Fibroblast of lung (primary cell): ENCODE measurements at regions not wholly inside any gene's neighbourhood (a gene's known extent, or its start where the extent isn't known, plus 50 kb on each side); places are given as distances from the start of the nearest gene placed in this dataset.
A peak's percentile ranks its signal among the peaks of the same experiment; 100 is the strongest.

Experiments used
- DNase-seq, 2 donors: peaks; one replicate each; pipeline versions ENCODE4 v3.0.0 to v3.0.0-alpha.2; 2010; ENCODE audit warnings: low read depth in 2 of 2
- H2AFZ ChIP-seq: 2 replicates; pipeline ENCODE4 v1.5.1; 2012; ENCODE audit warnings: low read length, control low read depth, inconsistent platforms
- H3K27ac ChIP-seq: 2 replicates; pipeline ENCODE4 v1.5.1; 2011; ENCODE audit warnings: low read length, control low read depth; ENCODE audit not compliant: insufficient read depth
- H3K27me3 ChIP-seq: 2 replicates; pipeline ENCODE4 v1.5.1; 2011; ENCODE audit warnings: mild to moderate bottlenecking, low read length; ENCODE audit not compliant: control insufficient read depth, insufficient read depth
- H3K36me3 ChIP-seq: 2 replicates; pipeline ENCODE4 v1.5.1; 2011; ENCODE audit warnings: low read length; ENCODE audit not compliant: control insufficient read depth, insufficient read depth
- H3K4me1 ChIP-seq: 2 replicates; pipeline ENCODE4 v1.5.1; 2011; ENCODE audit warnings: low read length; ENCODE audit not compliant: control insufficient read depth, insufficient read depth; ENCODE audit errors: extremely low read depth
- H3K4me2 ChIP-seq: 2 replicates; pipeline ENCODE4 v1.5.1; 2011; ENCODE audit warnings: low read length, control low read depth; ENCODE audit not compliant: insufficient read depth; ENCODE audit errors: extremely low read depth
- H3K4me3 ChIP-seq, 4 experiments: fragments of 200-600 bp in 1 of 4; sonication (generic) in 1 of 4; replicated peaks in 1 of 4; 2 replicates each; pipeline ENCODE4 v1.5.1; 2011 to 2016; ENCODE audit warnings: low read length in 4 of 4, low read depth in 3 of 4, mild to moderate bottlenecking in 3 of 4, control low read depth in 2 of 4, inconsistent platforms in 1 of 4, mixed read lengths in 1 of 4; ENCODE audit not compliant: insufficient read depth in 1 of 4; ENCODE audit errors: control extremely low read depth in 1 of 4
- H3K79me2 ChIP-seq: 2 replicates; pipeline ENCODE4 v1.5.1; 2012; ENCODE audit warnings: mild to moderate bottlenecking, low read length, inconsistent platforms; ENCODE audit not compliant: control insufficient read depth, insufficient read depth
- H3K9ac ChIP-seq: 2 replicates; pipeline ENCODE4 v1.5.1; 2011; ENCODE audit warnings: mild to moderate bottlenecking, low read length, control low read depth; ENCODE audit not compliant: insufficient read depth
- H3K9me3 ChIP-seq: 2 replicates; pipeline ENCODE4 v1.5.1; 2012; ENCODE audit warnings: low read depth, low read length; ENCODE audit not compliant: control insufficient read depth, insufficient read depth
- H4K20me1 ChIP-seq: 2 replicates; pipeline ENCODE4 v1.5.1; 2011; ENCODE audit warnings: low read length; ENCODE audit not compliant: control insufficient read depth, insufficient read depth; ENCODE audit errors: extremely low read depth
- CTCF ChIP-seq, 2 donors: IDR thresholded peaks in 1 of 2; conservative IDR thresholded peaks in 1 of 2; 1 replicate in 1 of 2; 2 replicates in 1 of 2; pipeline ENCODE4 v1.5.1; 2011 to 2012; ENCODE audit warnings: low read length in 2 of 2, control low read depth in 1 of 2, inconsistent platforms in 1 of 2, low read depth in 1 of 2, mild to moderate bottlenecking in 1 of 2
- EZH2 ChIP-seq: IDR thresholded peaks from 2 replicates; pipeline ENCODE4 v1.5.1; 2012; ENCODE audit warnings: low read length, control low read depth, mild to moderate bottlenecking; ENCODE audit errors: missing control alignments

GRCh38 chr9:90419221-90419851 is 223.3 kb downstream of the DIRAS2 start:
- Histone ChIP-seq H3K9me3 (no peaks in the 10 kb centered on the region), H3K9ac (no peak overlapping the region), H3K27me3 (no peaks in the 10 kb centered on the region), H3K4me2 (no peak overlapping the region), H3K4me1 (no peaks in the 10 kb centered on the region), H3K36me3 (no peaks in the 10 kb centered on the region), H4K20me1 (no peaks in the 10 kb centered on the region), H3K4me3 (no peak overlapping the region), H3K79me2 (no peaks in the 10 kb centered on the region), H2AFZ (no peak overlapping the region), H3K27ac (no peak overlapping the region)
- TF ChIP-seq EZH2 = no peak
- no peak for TF ChIP-seq CTCF (conservative IDR thresholded peaks at IDR 0.05 in 1 of 2, IDR thresholded peaks at IDR 0.05 in 1 of 2; ENCODE audit: low read depth in 1 of 2, low read length in 2 of 2)
- DNase-seq = no peak

- no peaks in the 10 kb centered on the region for H3K27me3 ChIP-seq
- H3K79me2 ChIP-seq = no peaks in the 10 kb centered on the region
- no peak overlapping the region for H2AFZ ChIP-seq
- H3K4me1 ChIP-seq = no peaks in the 10 kb centered on the region
- H3K27ac ChIP-seq = no peak overlapping the region
- no peak overlapping the region for H3K4me3 ChIP-seq
- no peaks in the 10 kb centered on the region for H3K36me3 ChIP-seq
- no peak for TF ChIP-seq EZH2
- no peak for TF ChIP-seq CTCF (conservative IDR thresholded peaks at IDR 0.05 in 1 of 2, IDR thresholded peaks at IDR 0.05 in 1 of 2; ENCODE audit: low read depth in 1 of 2, low read length in 2 of 2)
- no peak overlapping the region for H3K4me2 ChIP-seq
- H4K20me1 ChIP-seq = no peaks in the 10 kb centered on the region
- H3K9ac ChIP-seq = no peak overlapping the region
- no peak for DNase-seq
- H3K9me3 ChIP-seq = no peaks in the 10 kb centered on the region
These were observed 222.4 kb downstream of the DIRAS2 start for GRCh38 chr9:90420211-90420610.

- TF ChIP-seq EZH2 (no peak), CTCF (conservative IDR thresholded peaks at IDR 0.05 in 1 of 2, IDR thresholded peaks at IDR 0.05 in 1 of 2; ENCODE audit: low read depth in 1 of 2, low read length in 2 of 2) (no peak)
- Histone ChIP-seq H3K36me3 (no peaks in the 10 kb centered on the region), H2AFZ (no peak overlapping the region), H3K9me3 (no peaks in the 10 kb centered on the region), H3K9ac (no peak overlapping the region), H3K4me2 (no peak overlapping the region), H3K4me3 (no peak overlapping the region), H3K27me3 (no peaks in the 10 kb centered on the region), H3K4me1 (no peaks in the 10 kb centered on the region), H3K79me2 (no peaks in the 10 kb centered on the region), H4K20me1 (no peaks in the 10 kb centered on the region), H3K27ac (no peak overlapping the region)
- peak; percentile 2 to 11 for DNase-seq
These were observed 221.7 kb downstream of the DIRAS2 start for GRCh38 chr9:90420768-90421513.
